GM18868 (cell line): ENCODE measurements at regions not wholly inside any gene's neighbourhood (a gene's known extent, or its start where the extent isn't known, plus 50 kb on each side); places are given as distances from the start of the nearest gene placed in this dataset.

Source experiments
- ATAC-seq: cut with Tn5 transposase; IDR thresholded peaks from one replicate; pipeline ENCODE4 v1.9.1; 2021; ENCODE audit warnings: mild to moderate bottlenecking, moderate library complexity; ENCODE audit not compliant: unreplicated experiment

DNA sequence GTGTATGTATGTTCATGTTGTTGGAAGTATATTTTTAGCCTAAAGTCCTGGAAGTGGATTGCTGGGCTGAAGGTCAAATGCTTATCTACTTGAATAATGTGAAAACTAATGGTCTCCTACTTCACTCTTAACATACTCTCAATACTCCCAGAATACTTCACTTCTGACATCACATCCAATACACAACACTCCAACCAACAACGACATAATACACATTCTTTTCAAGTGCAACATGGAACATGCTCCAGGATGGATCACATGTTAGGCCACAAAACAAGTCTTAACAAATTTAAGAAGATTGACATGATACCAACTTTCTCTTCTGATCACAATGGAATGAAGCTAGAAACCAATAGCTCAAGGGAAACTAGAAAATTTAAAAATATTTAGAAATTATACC, 126.9 kb upstream of the ADCY1 start:
- ATAC-seq, result no peak

GRCh38 chr7:45450571-45451204, 123.5 kb upstream of the ADCY1 start:
- ATAC-seq, result no peak

GRCh38 chr7:45451342-45452035, 122.7 kb upstream of the ADCY1 start:
- ATAC-seq, result no peak

DNA sequence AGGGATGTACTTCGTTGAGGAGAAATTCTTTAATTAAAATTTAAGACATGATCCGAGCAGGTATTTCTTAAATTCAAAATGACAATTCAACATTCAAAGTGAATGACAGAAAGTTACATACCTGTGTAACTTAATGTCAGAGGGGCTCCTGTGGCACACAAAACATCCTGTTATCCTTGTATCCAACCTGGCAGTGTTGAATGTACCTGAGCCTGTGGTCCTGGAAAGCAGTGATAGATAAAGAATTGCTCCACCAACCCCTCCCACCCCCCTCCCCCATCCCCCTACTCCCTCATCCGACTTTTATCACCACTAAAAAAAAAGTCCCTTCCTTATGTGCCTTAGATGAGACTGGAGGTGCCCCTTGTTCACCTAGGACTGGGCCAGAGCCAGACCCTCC, 119.4 kb upstream of the ADCY1 start:
- no peak for ATAC-seq

GRCh38 chr7:45455662-45456061, 118.5 kb upstream of the ADCY1 start:
- no peak for ATAC-seq

DNA sequence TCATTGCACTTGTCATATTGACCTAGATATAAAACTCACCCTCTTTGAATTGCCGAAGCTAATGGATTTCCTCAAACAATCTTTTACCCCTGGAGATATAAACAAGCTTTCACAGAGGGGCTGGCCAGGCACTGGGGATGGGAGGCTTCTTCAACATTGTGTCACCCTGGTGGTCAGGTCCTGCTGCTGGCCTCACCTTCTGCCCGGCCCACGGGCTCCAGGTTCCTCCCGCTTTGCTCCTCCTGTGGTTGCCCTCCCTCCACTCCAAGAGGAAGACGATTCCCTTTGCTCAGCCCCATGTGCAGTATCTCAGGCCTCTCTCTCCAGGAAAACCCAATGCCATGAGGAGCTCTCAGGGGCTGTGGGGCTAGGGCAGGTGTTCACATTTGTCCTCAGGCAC, 118.1 kb upstream of the ADCY1 start:
- no peak for ATAC-seq

DNA sequence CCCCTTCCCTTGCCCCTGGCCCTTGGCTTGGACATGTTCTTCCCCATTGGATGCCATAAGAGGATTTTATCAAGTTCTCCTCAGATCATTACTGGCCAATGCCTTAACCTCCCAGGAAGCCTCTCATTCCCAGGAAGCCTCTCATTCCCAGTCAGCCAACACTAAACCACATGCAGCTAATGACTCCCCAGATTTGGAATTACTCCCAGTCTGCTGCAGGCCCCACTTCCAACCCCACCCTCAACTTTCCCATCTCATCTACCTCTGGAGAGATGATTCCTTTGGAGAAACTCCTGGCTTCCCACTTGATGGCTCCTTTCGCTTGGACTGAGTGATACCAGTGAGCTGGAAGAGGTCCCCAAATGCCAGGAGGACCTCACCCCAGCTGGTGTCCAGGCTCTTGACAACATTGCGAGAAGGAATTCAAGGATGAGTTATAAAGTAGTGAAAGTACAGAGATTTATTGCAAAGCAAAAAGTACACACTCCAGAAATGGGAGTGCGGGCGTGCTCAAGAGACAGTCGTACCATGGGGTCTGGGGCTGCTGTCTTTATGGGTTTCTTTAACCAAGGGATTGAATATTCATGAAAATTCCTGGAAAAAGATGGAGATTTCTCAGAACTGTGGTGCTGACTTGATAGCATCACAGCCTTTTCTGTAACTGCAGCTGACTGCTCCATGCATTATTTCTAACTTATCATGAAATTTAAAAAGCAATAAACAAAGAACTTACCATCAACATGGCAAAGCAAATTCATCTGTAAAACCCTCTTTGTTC, 117.2 kb upstream of the ADCY1 start:
- no peak for ATAC-seq

GRCh38 chr7:45457591-45457990, 116.6 kb upstream of the ADCY1 start:
- ATAC-seq, result no peak

GRCh38 chr7:45459476-45459875, 114.7 kb upstream of the ADCY1 start:
- ATAC-seq, result no peak

GRCh38 chr7:45460379-45460778, 113.8 kb upstream of the ADCY1 start:
- ATAC-seq, result no peak

- ATAC-seq, result no peak
These were observed 113.1 kb upstream of the ADCY1 start for GRCh38 chr7:45461026-45461425.

DNA sequence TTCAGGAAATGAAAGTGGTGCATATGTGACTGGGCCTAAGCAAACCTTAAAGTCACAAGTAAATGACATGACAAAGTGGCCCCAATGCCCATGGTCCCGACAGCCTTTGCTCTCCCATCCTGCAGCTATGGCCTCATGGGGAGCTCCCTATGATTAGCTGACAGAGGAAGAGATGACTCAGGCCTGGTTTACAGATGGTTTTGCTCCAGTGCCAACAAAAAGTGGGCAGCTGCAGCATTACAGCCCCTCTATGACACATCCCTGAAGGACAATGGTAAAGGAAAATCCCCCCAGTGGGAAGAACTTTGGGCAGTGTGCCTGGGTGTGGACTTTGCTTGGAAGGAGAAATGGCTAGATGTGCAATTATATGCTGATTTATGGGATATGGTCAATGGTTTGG, 105.1 kb upstream of the ADCY1 start:
- ATAC-seq, result no peak

DNA sequence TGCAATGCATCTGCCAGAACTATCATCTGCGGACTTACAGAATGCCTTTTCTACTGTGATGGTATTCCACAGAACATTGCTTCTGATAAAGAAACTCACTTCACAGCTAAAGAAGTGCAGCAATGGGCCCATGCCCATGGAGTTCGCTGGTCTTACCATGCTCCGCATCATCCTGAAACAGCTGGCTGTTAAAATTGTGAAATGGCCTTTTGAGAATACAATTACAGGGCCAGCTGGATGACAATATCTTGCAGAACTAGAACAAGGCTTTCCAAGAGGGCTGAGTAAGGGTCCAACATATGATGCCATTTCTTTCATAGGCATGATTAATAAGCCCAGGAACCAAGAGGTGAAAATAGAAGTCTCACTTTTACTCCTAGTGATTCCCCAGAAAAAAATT, 104.1 kb upstream of the ADCY1 start:
- no peak for ATAC-seq

GRCh38 chr7:45479781-45480180, 94.4 kb upstream of the ADCY1 start:
- no peak for ATAC-seq

- ATAC-seq, result no peak
These were observed 91.7 kb upstream of the ADCY1 start for GRCh38 chr7:45482451-45482850.

DNA sequence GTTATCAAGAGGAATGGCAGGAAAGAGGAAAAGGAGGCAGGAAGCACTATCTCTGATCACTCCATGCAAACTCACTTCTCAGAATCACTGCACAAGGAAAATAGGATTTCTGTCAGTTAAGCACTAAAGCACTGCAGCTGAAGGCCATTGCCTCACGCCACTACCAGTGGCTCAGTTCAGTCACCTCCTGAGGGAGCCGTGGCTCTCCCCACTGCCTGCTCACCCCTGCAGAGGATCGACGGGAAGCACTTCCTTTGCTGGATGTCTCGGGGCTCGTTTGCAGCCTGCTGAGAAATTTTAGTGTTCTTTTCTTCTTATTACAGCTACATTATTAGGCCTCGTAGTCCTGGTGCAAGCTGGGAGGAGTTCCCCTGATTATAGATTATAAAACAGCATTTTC, 90.1 kb upstream of the ADCY1 start:
- no peak for ATAC-seq

GRCh38 chr7:45486575-45486974, 87.6 kb upstream of the ADCY1 start:
- ATAC-seq, result no peak

- no peak for ATAC-seq
These were observed 79.3 kb upstream of the ADCY1 start for GRCh38 chr7:45494885-45495284.

- ATAC-seq, result no peak
These were observed 78.5 kb upstream of the ADCY1 start for GRCh38 chr7:45495618-45496017.

- ATAC-seq, result no peak
These were observed 73.9 kb upstream of the ADCY1 start for GRCh38 chr7:45500257-45500656.

- ATAC-seq, result no peak
These were observed 72.4 kb upstream of the ADCY1 start for GRCh38 chr7:45501791-45502190.

- no peak for ATAC-seq
These were observed 68.1 kb upstream of the ADCY1 start for GRCh38 chr7:45506059-45506458.
